ENCODE measurements at regions not wholly inside any gene's neighbourhood (a gene's known extent, or its start where the extent isn't known, plus 50 kb on each side); places are given as distances from the start of the nearest gene placed in this dataset.
A peak's percentile ranks its signal among the peaks of the same experiment; 100 is the strongest.

DNA sequence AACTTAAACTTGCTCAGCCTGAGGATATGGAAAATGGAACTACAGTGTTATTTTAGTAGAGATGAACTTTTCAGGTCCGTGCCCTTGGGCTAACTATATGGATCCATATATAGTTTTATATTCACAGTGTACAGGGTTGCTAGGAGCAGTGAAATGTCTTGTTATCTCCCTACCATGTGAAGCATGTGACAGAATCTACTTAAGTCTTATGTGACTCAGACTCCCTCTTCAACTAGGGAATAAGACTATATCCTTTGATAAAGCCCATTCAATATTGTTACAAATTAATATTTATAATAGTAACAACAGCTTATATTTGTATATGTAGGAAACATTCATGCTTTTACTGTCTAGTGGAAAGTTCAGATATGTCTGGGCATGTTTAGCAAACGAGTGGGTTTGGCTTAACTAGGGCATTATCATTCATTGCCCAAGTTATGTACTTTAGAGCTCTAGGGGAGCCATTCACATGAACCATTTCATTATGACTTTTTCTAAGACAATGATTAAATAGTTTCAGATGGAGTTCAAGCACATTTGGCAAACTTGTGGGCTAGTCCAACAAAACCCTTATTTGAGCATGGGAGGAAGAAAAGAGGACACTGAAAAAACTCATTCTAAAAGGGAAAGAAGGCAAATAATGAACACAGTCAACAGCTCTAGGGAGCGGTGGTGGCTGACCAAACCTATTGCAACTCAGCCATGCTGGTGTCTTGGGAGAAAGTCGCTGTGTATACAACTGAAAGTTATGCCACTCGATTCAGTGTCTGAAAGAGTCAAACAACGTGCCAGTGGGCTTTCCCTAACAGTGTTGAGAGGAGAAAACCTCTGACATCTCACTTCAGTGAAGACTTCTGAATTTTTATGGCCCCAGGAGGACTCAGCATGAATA, 305.9 kb upstream of the G2E3 start:
- no peak overlapping the region for H3K27ac Mint-ChIP-seq
- peaks cover 5% of the 10 kb centered on the region for H3K9me3 Mint-ChIP-seq (ENCODE audit: low read depth)
- H3K36me3 Mint-ChIP-seq (ENCODE audit: low read depth): no peaks in the 10 kb centered on the region
- H3K4me1 Mint-ChIP-seq: no peaks in the 10 kb centered on the region
- POLR2A ChIA-PET: no interaction called here
- no peak overlapping the region for H3K4me3 Mint-ChIP-seq
- no peaks in the 10 kb centered on the region for H3K27me3 Mint-ChIP-seq
- intact Hi-C loops (cut with DNase I, micrococcal nuclease): no loop called here
- no peak for DNase-seq
- ATAC-seq: no peak
- CTCF ChIA-PET: interaction anchor here (0.7 kb wide), 1 partner anchor 44 kb away, joined by 3 read pairs; no protein-coding TSS in a partner anchor

DNA sequence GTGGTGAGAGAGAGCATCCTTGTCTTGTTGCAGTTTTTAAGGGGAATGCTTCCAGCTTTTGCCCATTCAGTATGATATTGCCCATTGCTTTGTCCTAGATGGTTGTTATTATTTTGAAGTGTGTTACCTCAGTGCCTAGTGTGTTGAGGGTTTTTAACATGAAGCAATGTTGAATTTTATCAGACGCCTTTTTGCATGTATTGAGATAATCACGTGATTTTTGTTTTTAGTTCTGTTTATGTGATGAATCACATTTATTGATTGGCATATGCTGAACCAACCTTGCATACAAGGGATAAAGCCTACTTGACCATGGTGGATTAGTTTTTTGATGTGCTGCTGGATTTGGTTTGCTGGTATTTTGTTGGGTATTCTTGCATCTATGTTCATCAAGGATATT, 302.3 kb upstream of the G2E3 start:
- ChIA-PET POLR2A (no interaction called here), CTCF (interaction anchor here (1.4 kb wide), 1 partner anchor 14 kb away, joined by 3 read pairs; no protein-coding TSS in a partner anchor)
- Mint-ChIP-seq H3K4me1 (no peaks in the 10 kb centered on the region), H3K9me3 (ENCODE audit: low read depth) (peaks cover 5% of the 10 kb centered on the region), H3K36me3 (ENCODE audit: low read depth) (no peaks in the 10 kb centered on the region), H3K27me3 (peaks cover 5% of the 10 kb centered on the region), H3K4me3 (no peak overlapping the region), H3K27ac (no peak overlapping the region)
- intact Hi-C loops (cut with DNase I, micrococcal nuclease): no loop called here
- DNase-seq (no peak), ATAC-seq (no peak)

DNA sequence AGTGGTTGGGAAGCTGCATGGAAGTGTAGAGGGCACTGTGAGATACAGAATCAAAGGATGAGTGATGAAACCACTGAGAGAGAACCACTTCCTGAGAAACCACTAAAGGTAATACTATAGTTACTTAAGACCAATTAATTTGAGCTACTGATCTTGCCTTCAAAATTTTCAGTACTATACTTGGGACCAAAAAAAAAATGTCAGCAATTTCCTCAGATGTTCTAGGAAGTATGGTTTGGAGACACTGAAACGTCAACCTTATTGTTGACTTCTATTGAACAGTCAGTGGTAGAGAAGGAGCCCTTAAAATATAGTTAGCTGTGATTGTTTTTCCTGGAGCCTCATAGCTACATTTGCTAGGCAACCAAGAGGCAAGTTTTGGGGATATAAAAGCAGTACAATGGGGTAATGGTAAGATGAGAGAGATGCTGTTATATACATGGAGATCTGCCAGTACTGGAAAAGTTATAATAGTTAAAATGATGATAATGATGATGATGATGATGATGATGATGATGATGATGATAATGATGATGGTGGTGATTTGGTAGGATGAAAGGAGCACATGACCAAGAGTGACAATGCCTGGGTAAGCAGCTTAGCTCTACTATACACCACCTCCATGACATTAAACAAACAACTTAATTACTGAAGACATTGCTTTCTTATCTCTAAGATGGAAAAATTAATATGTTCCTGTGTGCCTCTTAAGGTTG, 300.9 kb upstream of the G2E3 start:
- ChIA-PET POLR2A (no interaction called here), CTCF (interaction anchor here (0.7 to 1.4 kb wide), 5 partner anchors 10 to 14 kb away, joined by 3 to 8 read pairs (median 3); no protein-coding TSS in a partner anchor)
- no peak overlapping the region for H3K4me3 Mint-ChIP-seq
- peaks cover 5% of the 10 kb centered on the region for H3K27me3 Mint-ChIP-seq
- intact Hi-C loops (cut with DNase I, micrococcal nuclease): no loop called here
- ATAC-seq: no peak
- DNase-seq: no peak
- H3K36me3 Mint-ChIP-seq (ENCODE audit: low read depth): no peaks in the 10 kb centered on the region
- no peaks in the 10 kb centered on the region for H3K4me1 Mint-ChIP-seq
- peaks cover 5% of the 10 kb centered on the region for H3K9me3 Mint-ChIP-seq (ENCODE audit: low read depth)
- H3K27ac Mint-ChIP-seq: no peak overlapping the region

DNA sequence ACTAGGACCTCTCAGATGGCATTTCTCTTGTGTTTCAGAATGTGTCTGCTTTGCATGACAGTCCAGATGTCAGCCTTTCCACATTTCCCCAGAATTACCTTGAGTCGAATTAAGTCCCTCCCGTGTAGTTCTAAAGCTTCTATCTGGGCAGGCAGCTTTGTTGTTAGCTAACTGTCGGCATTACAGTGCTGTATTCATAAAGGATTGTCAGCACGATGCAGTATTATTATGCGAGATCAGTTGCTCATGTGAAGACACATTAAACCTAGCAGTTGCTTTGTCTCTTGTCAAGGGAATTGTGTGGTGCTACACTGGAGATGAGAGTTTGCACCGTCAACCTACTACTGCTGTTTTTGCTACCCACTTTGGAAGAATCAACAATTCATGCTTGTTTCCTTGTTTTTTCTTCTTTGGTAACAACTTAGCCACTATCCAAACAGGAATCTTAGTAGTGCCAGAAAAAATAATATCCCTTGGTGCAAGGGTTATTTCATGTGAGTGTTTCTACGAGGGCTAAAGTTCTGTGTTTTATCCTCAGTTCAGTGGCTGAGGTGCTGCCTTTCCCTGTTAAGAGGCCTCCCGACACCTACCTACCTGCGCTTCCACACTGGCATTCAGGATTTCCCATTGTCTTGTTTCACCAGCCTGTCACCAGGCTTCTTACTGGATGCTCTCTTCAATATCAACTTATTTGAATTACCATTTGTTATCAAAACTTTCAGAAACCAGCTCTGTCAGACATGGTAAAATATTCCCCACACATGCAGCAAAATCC, 297.9 kb upstream of the G2E3 start:
- ChIA-PET CTCF (interaction anchor here (3.3 kb wide), 1 partner anchor 10 kb away, joined by 20 read pairs; no protein-coding TSS in a partner anchor), POLR2A (no interaction called here)
- Mint-ChIP-seq H3K27me3 (peaks cover 7% of the 10 kb centered on the region), H3K9me3 (ENCODE audit: low read depth) (peaks cover 3% of the 10 kb centered on the region), H3K4me1 (no peaks in the 10 kb centered on the region), H3K4me3 (no peak overlapping the region), H3K36me3 (ENCODE audit: low read depth) (no peaks in the 10 kb centered on the region), H3K27ac (no peak overlapping the region)
- no peak for ATAC-seq
- intact Hi-C loops (cut with DNase I, micrococcal nuclease): no loop called here
- no peak for DNase-seq

- H3K27me3 Mint-ChIP-seq: peaks cover 7% of the 10 kb centered on the region
- DNase-seq: no peak
- ATAC-seq: no peak
- no peaks in the 10 kb centered on the region for H3K4me1 Mint-ChIP-seq
- intact Hi-C loops (cut with DNase I, micrococcal nuclease): no loop called here
- H3K9me3 Mint-ChIP-seq (ENCODE audit: low read depth): no peaks in the 10 kb centered on the region
- H3K27ac Mint-ChIP-seq: no peak overlapping the region
- POLR2A ChIA-PET: no interaction called here
- H3K4me3 Mint-ChIP-seq: no peak overlapping the region
- CTCF ChIA-PET: interaction anchor here (0.6 to 0.8 kb wide), 2 partner anchors 34 to 1001 kb away, joined by 3 to 7 read pairs; no protein-coding TSS in a partner anchor
- no peaks in the 10 kb centered on the region for H3K36me3 Mint-ChIP-seq (ENCODE audit: low read depth)
Observed at GRCh38 chr14:30264161-30264560, 294.8 kb upstream of the G2E3 start.

DNA sequence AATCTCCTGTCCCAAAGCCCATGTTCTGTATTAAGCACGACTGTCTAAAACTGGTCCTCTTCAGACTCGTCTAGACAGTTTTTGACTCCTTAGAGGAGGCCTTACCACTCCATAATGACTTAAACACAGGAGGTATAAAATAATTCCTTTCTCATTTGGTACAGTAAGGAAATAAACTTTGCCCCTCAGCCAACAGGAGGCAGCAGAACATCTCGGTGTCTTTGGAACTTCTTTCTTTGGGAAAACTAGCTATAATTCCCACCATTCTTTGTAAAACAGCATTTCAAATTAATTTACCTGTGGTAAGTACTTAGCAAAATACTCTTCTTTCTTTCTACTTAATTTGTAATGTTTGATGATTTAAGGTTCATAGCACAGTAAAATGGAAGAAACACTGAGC, 292.7 kb upstream of the G2E3 start:
- POLR2A ChIA-PET: interaction anchor here (0.7 kb wide), 1 partner anchor 356 kb away, joined by 3 read pairs; no protein-coding TSS in a partner anchor
- H3K4me3 Mint-ChIP-seq: no peak overlapping the region
- peaks cover 10% of the 10 kb centered on the region for H3K27me3 Mint-ChIP-seq
- ATAC-seq (no peak), DNase-seq (no peak)
- intact Hi-C loops (cut with DNase I, micrococcal nuclease): no loop called here
- H3K36me3 Mint-ChIP-seq (ENCODE audit: low read depth): no peaks in the 10 kb centered on the region
- no peaks in the 10 kb centered on the region for H3K9me3 Mint-ChIP-seq (ENCODE audit: low read depth)
- CTCF ChIA-PET: interaction anchor here (0.8 to 1.4 kb wide), 2 partner anchors 11 to 532 kb away, joined by 3 to 4 read pairs; no protein-coding TSS in a partner anchor
- H3K27ac Mint-ChIP-seq: no peak overlapping the region
- peaks cover 8% of the 10 kb centered on the region for H3K4me1 Mint-ChIP-seq

DNA sequence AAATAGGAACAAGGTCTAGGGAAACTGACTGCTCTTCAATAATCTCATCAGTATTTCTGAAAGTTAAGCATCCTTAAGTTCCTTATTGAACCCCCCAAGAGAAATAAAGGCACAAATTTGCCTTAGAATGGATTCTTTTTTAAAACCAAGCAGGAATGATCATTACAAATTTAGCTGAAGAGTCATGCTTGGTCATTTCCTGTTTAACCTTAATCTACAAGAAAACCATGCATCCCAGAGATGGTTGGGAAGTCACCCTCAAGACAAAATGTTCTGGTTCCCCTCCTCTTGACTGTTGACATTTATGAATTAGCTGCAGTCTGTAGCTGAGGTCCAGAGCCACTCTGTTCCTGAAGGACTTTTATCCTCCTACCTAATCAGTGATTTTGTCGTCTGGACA, 291.8 kb upstream of the G2E3 start:
- ATAC-seq (no peak), DNase-seq (no peak)
- peaks cover 8% of the 10 kb centered on the region for H3K4me1 Mint-ChIP-seq
- POLR2A ChIA-PET: interaction anchor here (0.7 kb wide), 1 partner anchor 355 kb away, joined by 3 read pairs; no protein-coding TSS in a partner anchor
- CTCF ChIA-PET: interaction anchor here (0.8 to 1.4 kb wide), 4 partner anchors 9 to 532 kb away, joined by 3 to 4 read pairs (median 4); no protein-coding TSS in a partner anchor
- no peak overlapping the region for H3K27ac Mint-ChIP-seq
- H3K27me3 Mint-ChIP-seq: peaks cover 8% of the 10 kb centered on the region
- H3K4me3 Mint-ChIP-seq: no peak overlapping the region
- H3K9me3 Mint-ChIP-seq (ENCODE audit: low read depth): no peaks in the 10 kb centered on the region
- no peaks in the 10 kb centered on the region for H3K36me3 Mint-ChIP-seq (ENCODE audit: low read depth)
- intact Hi-C loops (cut with DNase I, micrococcal nuclease): no loop called here

DNA sequence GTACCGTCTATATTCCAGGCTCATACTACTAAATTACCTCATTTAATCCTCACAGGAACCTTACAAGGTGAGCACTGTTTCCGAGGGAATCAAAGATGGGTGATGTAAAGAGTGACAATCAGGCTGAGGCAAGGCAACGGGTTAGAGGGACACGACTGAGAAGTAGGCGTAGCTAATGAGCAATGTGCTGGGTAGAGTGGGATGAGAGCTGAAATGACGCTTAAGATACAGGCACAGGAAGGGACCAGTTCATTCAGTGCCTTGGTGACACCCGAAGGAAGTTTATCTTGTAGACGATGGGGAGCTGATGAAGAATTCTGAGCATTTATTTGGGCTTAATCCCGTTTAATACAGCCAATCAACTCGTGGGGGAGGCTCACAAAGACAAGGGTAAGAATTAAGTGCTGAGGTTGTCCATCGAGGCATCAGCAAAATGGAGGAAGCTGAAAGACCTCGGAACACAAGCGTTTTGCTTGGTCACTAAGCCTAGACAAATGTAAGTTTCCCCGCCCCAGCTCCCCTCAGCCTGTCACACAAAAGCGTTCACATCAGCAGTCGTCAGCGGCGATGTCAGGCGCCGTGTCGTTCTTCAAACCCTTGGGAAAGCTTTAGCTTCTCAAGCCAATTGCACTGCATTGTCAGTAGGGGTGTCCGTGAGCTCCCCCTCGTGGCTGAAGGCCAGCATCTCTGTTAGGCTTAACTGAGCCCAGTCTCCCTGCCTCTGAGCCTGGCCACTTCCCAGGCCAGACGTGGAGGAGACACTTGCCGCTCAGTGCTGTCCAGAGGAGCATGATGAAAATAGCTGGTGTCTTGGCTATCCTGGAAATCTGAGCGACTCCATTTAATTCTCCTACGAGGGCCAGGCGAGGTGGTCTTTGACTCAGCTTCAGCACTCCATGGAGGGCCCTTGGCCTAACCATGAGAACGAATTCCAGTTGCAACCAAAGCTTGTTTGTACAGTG, 288.5 kb upstream of the G2E3 start:
- H3K4me3 Mint-ChIP-seq: peak overlapping the region; percentile 6
- DNase-seq: peak; percentile 85
- H3K4me1 Mint-ChIP-seq: peaks cover 8% of the 10 kb centered on the region
- H3K27me3 Mint-ChIP-seq: peaks cover 16% of the 10 kb centered on the region
- H3K27ac Mint-ChIP-seq: no peak overlapping the region
- intact Hi-C loops (cut with DNase I, micrococcal nuclease): loop anchor here in 1 of 2 experiments (2.0 to 5.0 kb wide), 2 partner anchors 252 to 1518 kb away; no protein-coding TSS in a partner anchor
- no peaks in the 10 kb centered on the region for H3K36me3 Mint-ChIP-seq (ENCODE audit: low read depth)
- no peaks in the 10 kb centered on the region for H3K9me3 Mint-ChIP-seq (ENCODE audit: low read depth)
- ChIA-PET POLR2A (no interaction called here), CTCF (interaction anchor here (0.6 to 3.1 kb wide), 24 partner anchors 9 to 1828 kb away, joined by 3 to 20 read pairs (median 3); no protein-coding TSS in a partner anchor)
- ATAC-seq: peak; percentile 94

DNA sequence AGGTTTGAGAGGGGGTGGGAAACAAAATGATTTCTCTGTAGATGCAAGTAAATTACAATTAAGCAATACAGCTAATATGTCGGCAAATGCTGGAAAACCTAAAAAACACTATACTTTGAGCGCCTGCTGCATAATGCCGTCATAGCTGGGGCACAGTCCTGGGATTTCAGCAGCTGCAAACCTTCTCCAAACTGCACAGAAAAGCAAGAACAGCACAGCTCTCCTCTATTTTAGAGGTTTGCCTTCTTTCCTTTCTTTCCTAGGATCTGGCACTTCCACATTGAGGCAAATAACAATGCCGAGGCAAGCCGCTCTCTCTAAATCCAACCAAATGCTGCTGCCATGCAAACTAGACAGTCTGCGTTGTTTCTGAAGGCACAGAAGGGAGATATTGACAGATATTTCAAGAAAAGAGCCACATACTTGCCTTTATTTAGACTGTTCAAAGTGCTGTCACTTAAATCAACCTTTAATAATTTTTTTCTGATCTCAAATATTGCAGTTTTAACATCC, 287.1 kb upstream of the G2E3 start:
- ATAC-seq (no peak), DNase-seq (no peak)
- Mint-ChIP-seq H3K27ac (no peak overlapping the region), H3K27me3 (peaks cover 16% of the 10 kb centered on the region), H3K9me3 (ENCODE audit: low read depth) (no peaks in the 10 kb centered on the region), H3K36me3 (ENCODE audit: low read depth) (no peaks in the 10 kb centered on the region), H3K4me1 (peaks cover 8% of the 10 kb centered on the region), H3K4me3 (no peak overlapping the region)
- intact Hi-C loops (cut with DNase I, micrococcal nuclease): loop anchor here in 1 of 2 experiments (2.0 to 5.0 kb wide), 2 partner anchors 251 to 1520 kb away; no protein-coding TSS in a partner anchor
- ChIA-PET CTCF (interaction anchor here (0.6 to 3.1 kb wide), 7 partner anchors 10 to 171 kb away, joined by 3 to 20 read pairs (median 8); no protein-coding TSS in a partner anchor), POLR2A (no interaction called here)

Data from activated CD4-positive, alpha-beta T cell treated with anti-CD3 and anti-CD28 coated beads for 36 hours (primary cell).